ENCODE measurements at regions not wholly inside any gene's neighbourhood (a gene's known extent, or its start where the extent isn't known, plus 50 kb on each side); places are given as distances from the start of the nearest gene placed in this dataset.

DNA sequence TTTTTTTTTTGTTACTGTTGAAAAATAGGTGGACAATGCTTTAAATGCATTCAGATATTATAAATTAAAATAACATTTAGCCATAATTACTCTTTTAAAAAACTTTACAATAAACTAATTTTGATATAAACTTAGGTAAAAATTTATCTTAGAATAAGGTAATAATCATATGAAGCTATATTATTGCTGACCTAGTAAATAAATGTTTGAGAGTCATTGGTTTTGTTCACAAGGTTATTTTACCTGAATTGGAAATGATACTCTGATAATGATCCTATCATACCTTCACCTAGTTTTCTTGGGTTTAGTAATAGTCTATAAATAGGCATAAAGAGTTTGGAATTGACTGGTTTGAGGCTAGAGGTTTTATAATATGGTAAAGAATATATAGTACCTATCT, 1076.4 kb upstream of the CDH6 start:
- TF ChIP-seq CTCF (IDR thresholded peaks at IDR 0.05; ENCODE audit: insufficient read depth, low read length) (no peak), POLR2AphosphoS5 (IDR thresholded peaks at IDR 0.05; ENCODE audit: low read depth) (no peak)

Data from HL-60 (cell line).